HepG2 (cell line): ENCODE measurements at regions not wholly inside any gene's neighbourhood (a gene's known extent, or its start where the extent isn't known, plus 50 kb on each side); places are given as distances from the start of the nearest gene placed in this dataset.

Experiments used
- ATAC-seq: fragments of 200-7000 bp; cut with Tn5 transposase; 3 replicates; pipeline ENCODE4 v1.9.1; 2020; ENCODE audit warnings: mild to moderate bottlenecking, moderate library complexity
- BruUV-seq: library from RNA; stranded (reverse); fragments of 400-500 nt; replicated peaks from 2 replicates; lab custom pipeline; 2021; lab: Mats Ljungman, UMichigan
- CTCF ChIA-PET: fragments of 300-600 bp; formaldehyde crosslinking; extraction: SDS; loops from one replicate; lab custom pipeline; 2021; ENCODE audit warnings: low total read pairs, inconsistent platforms, low intra/inter-chr PET ratio; lab: Yijun Ruan, JAX
- POLR2A ChIA-PET: fragments of 350-600 bp; sonication (Branson Sonifier 250); formaldehyde crosslinking; loops from one replicate; lab custom pipeline; 2020; ENCODE audit warnings: antibody characterized with exemption, inconsistent platforms; lab: Yijun Ruan, JAX
- DNase-seq: peaks from one replicate; pipeline ENCODE4 v3.0.0-alpha.2; 2015; ENCODE audit warnings: low spot score
- FAIRE-seq: peaks from 3 replicates; lab custom pipeline; 2011; peaks lifted over from hg19 to GRCh38; lab: Jason Lieb, UNC
- H2AFZ ChIP-seq: one replicate; pipeline ENCODE4 v1.6.1; 2011; ENCODE audit warnings: low read length, inconsistent platforms
- H3K27ac ChIP-seq: fragments of 300-600 bp; 3 replicates; pipeline ENCODE4 v1.8.0; 2011; ENCODE audit warnings: mixed run types, mild to moderate bottlenecking, mixed read lengths, low read length, inconsistent platforms; ENCODE audit not compliant: insufficient read depth; ENCODE audit errors: extremely low read length
- H3K27me3 ChIP-seq, 2 experiments: fragments of 200-600 bp in 1 of 2; 2 replicates in 1 of 2; 3 replicates in 1 of 2; pipeline versions ENCODE4 v1.6.0 to v1.8.0; 2011; ENCODE audit warnings: low read length in 2 of 2, mild to moderate bottlenecking in 2 of 2, moderate library complexity in 2 of 2, inconsistent platforms in 1 of 2; ENCODE audit not compliant: insufficient read depth in 2 of 2, control insufficient read depth in 1 of 2
- H3K36me3 ChIP-seq, 2 experiments: fragments of 200-600 bp in 1 of 2; replicated peaks in 1 of 2; 2 replicates in 1 of 2; 3 replicates in 1 of 2; pipeline versions ENCODE4 v1.5.1 to v1.8.0; 2011; ENCODE audit warnings: low read length in 2 of 2, inconsistent platforms in 1 of 2; ENCODE audit not compliant: insufficient read depth in 2 of 2, control insufficient read depth in 1 of 2
- H3K4me1 ChIP-seq: 2 replicates; pipeline ENCODE4 v1.5.1; 2012; ENCODE audit warnings: low read length, inconsistent platforms; ENCODE audit not compliant: insufficient read depth
- H3K4me2 ChIP-seq: 2 replicates; pipeline ENCODE4 v1.6.0; 2011; ENCODE audit warnings: low read depth, low read length, inconsistent platforms
- H3K4me3 ChIP-seq, 3 experiments: fragments of 200-600 bp in 1 of 3; sonication (generic), shearing (Covaris generic) in 1 of 3; replicated peaks in 1 of 3; 2 replicates each; pipeline ENCODE4 v1.5.1; 2011 to 2016; ENCODE audit warnings: low read length in 3 of 3, inconsistent platforms in 2 of 3, low read depth in 2 of 3, mild to moderate bottlenecking in 2 of 3, control low read depth in 1 of 3, mixed read lengths in 1 of 3; ENCODE audit not compliant: insufficient read depth in 1 of 3
- H3K79me2 ChIP-seq: one replicate; pipeline ENCODE4 v1.6.1; 2011; ENCODE audit warnings: low read length, inconsistent platforms; ENCODE audit not compliant: insufficient read depth
- H3K9ac ChIP-seq: 2 replicates; pipeline ENCODE4 v1.6.0; 2011; ENCODE audit warnings: mild to moderate bottlenecking, low read depth, low read length, inconsistent platforms; ENCODE audit not compliant: insufficient read depth
- H3K9me3 ChIP-seq: 2 replicates; pipeline ENCODE4 v1.5.1; 2012; ENCODE audit warnings: mild to moderate bottlenecking, low read length
- H4K20me1 ChIP-seq: 2 replicates; pipeline ENCODE4 v1.6.0; 2011; ENCODE audit warnings: inconsistent platforms, mild to moderate bottlenecking, low read length, moderate library complexity; ENCODE audit not compliant: insufficient read depth
- BORCS8-MEF2B ChIP-seq: sonication (generic); formaldehyde crosslinking; IDR thresholded peaks from 2 replicates; pipeline ENCODE4 v1.8.0; 2022; ENCODE audit warnings: mild to moderate bottlenecking, missing genetic modification reagents
- CEBPG ChIP-seq: IDR thresholded peaks from 2 replicates; pipeline ENCODE4 v1.6.1; 2016
- KDM4B ChIP-seq: sonication (generic); formaldehyde crosslinking; IDR thresholded peaks from 2 replicates; pipeline ENCODE4 v1.4.0; 2020; ENCODE audit warnings: missing genetic modification reagents
- KLF11 ChIP-seq: IDR thresholded peaks from 2 replicates; pipeline ENCODE4 v1.6.1; 2016; ENCODE audit warnings: missing compliant biosample characterization
- PRDM10 ChIP-seq: sonication (generic); formaldehyde crosslinking; IDR thresholded peaks from 2 replicates; pipeline ENCODE4 v1.4.0; 2020; ENCODE audit warnings: low read depth, missing genetic modification reagents
- SMC3 ChIP-seq: IDR thresholded peaks from 2 replicates; pipeline ENCODE4 v1.6.1; 2011; ENCODE audit warnings: low read length, improper control_type of control experiment
- STAG1 ChIP-seq: sonication (generic); formaldehyde crosslinking; IDR thresholded peaks from 2 replicates; pipeline ENCODE4 v1.4.0; 2020; ENCODE audit warnings: missing genetic modification reagents
- THAP11 ChIP-seq: IDR thresholded peaks from 2 replicates; pipeline ENCODE4 v1.6.1; 2016; ENCODE audit warnings: missing biosample characterization, missing genetic modification reagents
- U2AF2 ChIP-seq: fragments of 200-400 bp; formaldehyde crosslinking; IDR thresholded peaks from 2 replicates; pipeline ENCODE4 v1.6.1; 2017; ENCODE audit warnings: low read depth, mild to moderate bottlenecking, low read length
- ZNF143 ChIP-seq: sonication (generic); formaldehyde crosslinking; IDR thresholded peaks from 2 replicates; pipeline ENCODE4 v1.4.0; 2020; ENCODE audit warnings: missing genetic modification reagents
- ZNF20 ChIP-seq: sonication (generic); formaldehyde crosslinking; IDR thresholded peaks from 2 replicates; pipeline ENCODE4 v1.4.0; 2020; ENCODE audit warnings: mild to moderate bottlenecking, moderate library complexity, missing genetic modification reagents
- ZNF768 ChIP-seq: sonication (generic); formaldehyde crosslinking; IDR thresholded peaks from 2 replicates; pipeline ENCODE4 v1.4.0; 2020; ENCODE audit warnings: missing genetic modification reagents
- ZNF83 ChIP-seq: sonication (generic); formaldehyde crosslinking; IDR thresholded peaks from 2 replicates; pipeline ENCODE4 v1.4.0; 2020; ENCODE audit warnings: missing genetic modification reagents, mild to moderate bottlenecking, borderline replicate concordance
- WGBS: methylation state at CpG from one replicate; pipeline ENCODE4 v1.1.6; 2017; ENCODE audit warnings: low lambda C conversion rate; 5-methylcytosine and 5-hydroxymethylcytosine counted together
- in situ Hi-C: cut with HindIII; loops from 2 replicates; pipeline ENCODE4 v1.10.0; 2017; ENCODE audit warnings: low pct_unique_long_range_greater_than_20kb; ENCODE audit not compliant: extremely low pct_ligation_motif_present
- intact Hi-C: fragments of 100-400 bp; cut with micrococcal nuclease; formaldehyde crosslinking; loops from one replicate; pipeline ENCODE4 v1.10.0; 2022; ENCODE audit not compliant: unreplicated experiment
- TF ChIP-seq, protein P1 (sequence below): sonication (generic); formaldehyde crosslinking; IDR thresholded peaks from 2 replicates; pipeline ENCODE4 v1.4.0; 2020; ENCODE audit warnings: mild to moderate bottlenecking, missing genetic modification reagents
- TF ChIP-seq, protein P2 (sequence below): IDR thresholded peaks from 2 replicates; pipeline ENCODE4 v1.6.1; 2016; ENCODE audit warnings: missing genetic modification reagents, missing compliant biosample characterization

DNA sequence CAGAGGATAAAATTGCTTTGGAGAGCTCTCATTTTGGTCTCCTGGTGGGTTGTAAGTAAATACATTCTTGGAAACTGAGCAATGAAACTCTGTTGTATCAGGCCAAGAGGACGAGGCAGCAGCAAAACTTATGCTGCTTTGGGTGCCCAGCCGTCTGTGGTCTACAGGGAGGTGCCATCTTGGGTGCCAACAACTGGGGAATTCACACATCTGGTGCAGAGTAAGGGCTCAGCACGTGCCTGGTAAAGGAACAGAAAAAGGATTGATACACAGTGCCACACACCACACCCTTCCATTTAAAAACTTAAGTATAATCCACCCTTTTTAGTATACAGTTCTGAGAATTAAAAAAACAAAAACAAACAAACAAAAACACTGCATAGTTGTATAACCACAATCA is 221.9 kb downstream of the TSN start:
- H2AFZ ChIP-seq, result no peak overlapping the region
- no peak overlapping the region for H3K9ac ChIP-seq
- BruUV-seq, result no TSS peak
- DNase-seq (no peak), ATAC-seq (no peak), FAIRE-seq (no peak)
- H3K27ac ChIP-seq, result no peak overlapping the region
- POLR2A ChIA-PET, result no interaction called here
- H3K79me2 ChIP-seq, result no peaks in the 10 kb centered on the region
- H3K36me3 ChIP-seq, result no peaks in the 10 kb centered on the region
- H3K4me2 ChIP-seq, result no peak overlapping the region
- H3K4me1 ChIP-seq, result no peaks in the 10 kb centered on the region
- no peaks in the 10 kb centered on the region for H3K9me3 ChIP-seq
- no peak overlapping the region for H3K4me3 ChIP-seq
- 0% methylated on average over 3 of the region's 3 CpGs for WGBS
- intact Hi-C loops, result loop anchor here (5.0 kb wide), 2 partner anchors 215 to 545 kb away; no protein-coding TSS in a partner anchor
- H3K27me3 ChIP-seq, result no peaks in the 10 kb centered on the region; a peak in 1 of 5 replicates
- CTCF ChIA-PET, result no interaction called here
- H4K20me1 ChIP-seq, result no peaks in the 10 kb centered on the region
- in situ Hi-C loops, result loop anchor here (5.0 to 10.0 kb wide), 2 partner anchors 157 to 475 kb away; no protein-coding TSS in a partner anchor
- TF ChIP-seq KLF11 (CRISPR knock-in tag) (no peak), STAG1 (CRISPR knock-in tag) (no peak), U2AF2 (no peak), ZNF768 (CRISPR knock-in tag) (no peak), KDM4B (CRISPR knock-in tag) (no peak), BORCS8-MEF2B (CRISPR knock-in tag) (no peak), ZNF20 (no peak), THAP11 (CRISPR knock-in tag) (no peak), SMC3 (no peak), ZNF83 (CRISPR knock-in tag) (no peak), ZNF143 (CRISPR knock-in tag) (no peak), PRDM10 (CRISPR knock-in tag) (no peak), CEBPG (CRISPR knock-in tag) (no peak)
- TF ChIP-seq, protein P1, sequence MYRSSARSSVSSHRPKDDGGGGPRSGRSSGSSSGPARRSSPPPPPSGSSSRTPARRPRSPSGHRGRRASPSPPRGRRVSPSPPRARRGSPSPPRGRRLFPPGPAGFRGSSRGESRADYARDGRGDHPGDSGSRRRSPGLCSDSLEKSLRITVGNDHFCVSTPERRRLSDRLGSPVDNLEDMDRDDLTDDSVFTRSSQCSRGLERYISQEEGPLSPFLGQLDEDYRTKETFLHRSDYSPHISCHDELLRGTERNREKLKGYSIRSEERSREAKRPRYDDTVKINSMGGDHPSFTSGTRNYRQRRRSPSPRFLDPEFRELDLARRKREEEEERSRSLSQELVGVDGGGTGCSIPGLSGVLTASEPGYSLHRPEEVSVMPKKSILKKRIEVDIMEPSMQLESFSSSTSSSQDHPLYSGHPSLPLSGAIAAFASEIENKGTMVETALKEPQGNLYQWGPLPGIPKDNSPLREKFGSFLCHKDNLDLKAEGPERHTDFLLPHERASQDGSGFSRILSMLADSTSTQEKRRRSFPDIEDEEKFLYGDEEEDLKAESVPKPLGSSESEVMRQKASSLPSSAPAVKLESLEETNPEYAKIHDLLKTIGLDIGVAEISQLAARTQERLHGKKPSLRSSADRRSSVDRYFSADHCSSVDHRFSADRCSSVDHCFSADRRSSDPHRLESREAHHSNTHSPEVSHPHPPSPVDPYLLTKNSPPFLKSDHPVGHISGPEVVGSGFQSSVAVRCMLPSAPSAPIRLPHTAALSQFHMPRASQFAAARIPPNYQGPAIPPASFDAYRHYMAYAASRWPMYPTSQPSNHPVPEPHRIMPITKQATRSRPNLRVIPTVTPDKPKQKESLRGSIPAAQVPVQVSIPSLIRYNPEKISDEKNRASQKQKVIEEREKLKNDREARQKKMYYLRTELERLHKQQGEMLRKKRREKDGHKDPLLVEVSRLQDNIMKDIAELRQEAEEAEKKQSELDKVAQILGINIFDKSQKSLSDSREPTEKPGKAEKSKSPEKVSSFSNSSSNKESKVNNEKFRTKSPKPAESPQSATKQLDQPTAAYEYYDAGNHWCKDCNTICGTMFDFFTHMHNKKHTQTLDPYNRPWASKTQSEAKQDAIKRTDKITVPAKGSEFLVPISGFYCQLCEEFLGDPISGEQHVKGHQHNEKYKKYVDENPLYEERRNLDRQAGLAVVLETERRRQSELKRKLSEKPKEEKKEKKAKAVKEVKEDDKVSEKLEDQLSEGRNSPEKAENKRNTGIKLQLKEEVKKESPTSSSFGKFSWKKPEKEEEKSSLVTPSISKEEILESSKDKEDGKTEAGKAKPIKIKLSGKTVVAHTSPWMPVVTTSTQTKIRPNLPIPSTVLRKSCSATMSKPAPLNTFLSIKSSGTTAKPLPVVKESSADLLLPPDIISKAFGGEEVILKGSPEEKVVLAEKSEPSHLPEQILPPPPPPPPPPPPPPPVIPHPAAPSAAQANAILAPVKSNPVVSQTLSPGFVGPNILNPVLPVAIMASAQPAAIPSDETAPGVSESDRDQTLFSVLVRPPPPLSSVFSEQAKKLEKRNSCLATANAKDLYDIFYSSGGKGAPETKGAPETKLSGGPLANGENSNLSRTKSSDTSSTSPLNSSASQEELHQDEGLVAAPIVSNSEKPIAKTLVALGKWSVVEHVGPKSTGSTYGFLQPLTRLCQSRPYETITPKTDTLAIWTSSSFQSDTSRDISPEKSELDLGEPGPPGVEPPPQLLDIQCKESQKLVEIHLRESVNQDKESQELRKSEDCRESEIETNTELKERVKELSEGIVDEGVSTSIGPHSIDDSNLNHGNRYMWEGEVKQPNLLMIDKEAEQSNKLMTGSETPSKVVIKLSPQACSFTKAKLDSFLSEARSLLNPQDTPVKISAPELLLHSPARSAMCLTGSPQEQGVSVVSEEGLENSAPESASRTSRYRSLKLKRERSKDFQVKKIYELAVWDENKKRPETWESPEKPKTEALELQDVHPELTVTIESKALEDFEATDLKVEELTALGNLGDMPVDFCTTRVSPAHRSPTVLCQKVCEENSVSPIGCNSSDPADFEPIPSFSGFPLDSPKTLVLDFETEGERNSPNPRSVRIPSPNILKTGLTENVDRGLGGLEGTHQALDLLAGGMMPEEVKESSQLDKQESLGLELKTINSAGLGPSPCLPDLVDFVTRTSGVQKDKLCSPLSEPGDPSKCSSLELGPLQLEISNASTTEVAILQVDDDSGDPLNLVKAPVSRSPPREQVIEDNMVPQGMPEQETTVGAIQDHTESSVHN (CRISPR knock-in tag), result no peak
- TF ChIP-seq, protein P2, sequence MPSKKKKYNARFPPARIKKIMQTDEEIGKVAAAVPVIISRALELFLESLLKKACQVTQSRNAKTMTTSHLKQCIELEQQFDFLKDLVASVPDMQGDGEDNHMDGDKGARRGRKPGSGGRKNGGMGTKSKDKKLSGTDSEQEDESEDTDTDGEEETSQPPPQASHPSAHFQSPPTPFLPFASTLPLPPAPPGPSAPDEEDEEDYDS (CRISPR knock-in tag), result no peak
